Muscle layer of duodenum (tissue), 2 donors: ENCODE measurements at regions not wholly inside any gene's neighbourhood (a gene's known extent, or its start where the extent isn't known, plus 50 kb on each side); places are given as distances from the start of the nearest gene placed in this dataset.

Experiments
- H3K27ac ChIP-seq: one replicate; pipeline ENCODE4 v1.7.0; 2013; ENCODE audit warnings: mild to moderate bottlenecking, low read length
- H3K27me3 ChIP-seq: one replicate; pipeline ENCODE4 v1.7.0; 2013; ENCODE audit warnings: low read depth, mild to moderate bottlenecking, control low read depth, low read length
- H3K36me3 ChIP-seq, 2 donors: one replicate each; pipeline ENCODE4 v1.7.0; 2013; ENCODE audit warnings: low read length in 2 of 2, control low read depth in 1 of 2, mild to moderate bottlenecking in 1 of 2; ENCODE audit not compliant: insufficient read depth in 2 of 2, control insufficient read depth in 1 of 2
- H3K4me1 ChIP-seq, 2 donors: one replicate each; pipeline ENCODE4 v1.7.0; 2013; ENCODE audit warnings: low read length in 2 of 2, mild to moderate bottlenecking in 2 of 2, control low read depth in 1 of 2, moderate library complexity in 1 of 2; ENCODE audit not compliant: insufficient read depth in 2 of 2, control insufficient read depth in 1 of 2
- H3K4me3 ChIP-seq, 2 donors: one replicate each; pipeline ENCODE4 v1.7.0; 2013; ENCODE audit warnings: low read length in 2 of 2, low read depth in 1 of 2, mild to moderate bottlenecking in 1 of 2
- H3K9me3 ChIP-seq, 2 donors: one replicate each; pipeline ENCODE4 v1.7.0; 2013; ENCODE audit warnings: low read length in 2 of 2, control low read depth in 1 of 2, mild to moderate bottlenecking in 1 of 2; ENCODE audit not compliant: control insufficient read depth in 1 of 2
- donor health status: healthy.

GRCh38 chr5:179438011-179438441 lies 92.8 kb upstream of the ADAMTS2 start:
- H3K27ac ChIP-seq = no peak overlapping the region
- no peaks in the 10 kb centered on the region for H3K36me3 ChIP-seq
- no peaks in the 10 kb centered on the region for H3K27me3 ChIP-seq
- H3K4me1 ChIP-seq = peaks cover 0 to 9% of the 10 kb centered on the region in 2 donors
- no peaks in the 10 kb centered on the region for H3K9me3 ChIP-seq
- H3K4me3 ChIP-seq = no peak overlapping the region

DNA sequence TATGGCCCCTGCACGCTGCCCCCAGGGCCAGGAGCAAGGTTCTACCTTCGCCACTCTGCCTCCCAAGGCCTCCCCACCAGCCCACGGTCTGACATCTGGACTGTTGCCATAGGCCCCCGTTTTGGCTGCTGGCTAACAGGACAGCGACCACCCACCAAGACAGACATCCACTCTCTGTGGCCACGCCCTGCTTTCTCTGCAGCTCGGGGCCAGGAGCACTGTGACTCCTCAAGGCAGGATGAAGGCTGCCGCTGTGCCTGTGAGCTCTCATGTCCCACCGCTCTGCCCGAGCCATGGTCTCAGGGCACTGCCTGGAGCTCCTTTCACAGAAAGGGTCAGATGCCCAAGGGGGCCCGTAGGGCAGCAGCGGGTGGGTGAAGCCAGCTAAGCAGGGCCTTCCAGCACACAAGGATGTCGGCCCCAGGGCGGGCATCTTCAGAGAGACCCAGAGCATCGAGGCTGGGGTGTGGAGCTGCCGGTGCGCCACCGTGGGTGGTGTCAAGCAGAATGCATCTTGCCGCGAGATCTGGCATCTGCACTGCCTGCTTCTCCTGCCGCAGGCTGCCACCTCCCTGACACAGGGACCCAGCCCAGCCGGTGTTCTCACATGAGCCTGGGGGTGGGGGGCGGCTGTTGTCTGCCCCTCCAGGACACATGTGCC lies 92.2 kb upstream of the ADAMTS2 start:
- Histone ChIP-seq H3K9me3 (peaks cover 0 to 3% of the 10 kb centered on the region in 2 donors), H3K27me3 (no peaks in the 10 kb centered on the region), H3K36me3 (no peaks in the 10 kb centered on the region), H3K4me3 (no peak overlapping the region), H3K4me1 (peaks cover 0 to 9% of the 10 kb centered on the region in 2 donors), H3K27ac (no peak overlapping the region)

DNA sequence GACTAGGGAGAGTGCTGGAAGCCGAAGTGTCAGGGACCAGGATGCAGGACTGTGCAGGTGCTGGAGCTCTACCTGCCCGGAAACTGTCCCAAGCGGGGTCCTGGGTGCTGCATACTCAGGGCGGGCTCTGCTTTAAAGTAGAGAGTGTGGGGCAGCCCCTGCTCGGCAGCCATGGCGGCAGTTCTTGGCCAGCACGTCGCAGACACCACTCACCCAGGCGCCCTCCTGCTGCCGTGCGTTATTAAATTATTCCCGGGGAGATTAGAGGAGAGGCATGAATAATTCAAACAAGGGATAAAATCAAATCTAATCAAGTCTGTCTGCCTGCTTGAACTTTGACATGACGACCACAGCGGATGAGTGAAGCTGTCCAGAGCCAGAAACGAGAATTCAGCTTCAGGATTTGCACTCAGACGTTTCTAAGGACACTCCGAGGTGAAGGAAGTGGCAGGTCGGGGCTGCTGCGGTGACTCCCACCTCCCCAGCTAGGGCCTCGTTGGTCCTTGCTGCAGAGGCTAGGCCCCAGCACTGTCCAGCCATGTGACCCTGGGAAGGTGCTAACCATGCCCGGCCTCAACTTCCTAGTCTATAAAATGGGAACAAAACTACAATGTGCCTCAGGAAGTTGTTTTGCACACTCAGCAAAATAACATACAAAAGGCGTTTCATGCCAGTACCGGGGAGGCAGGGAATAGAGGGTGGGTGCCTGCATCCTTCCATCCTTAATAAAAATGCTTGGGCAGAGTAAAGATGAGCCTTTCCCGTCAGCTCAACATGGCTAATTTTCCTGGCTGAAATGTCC lies 91.3 kb upstream of the ADAMTS2 start:
- Histone ChIP-seq H3K9me3 (peaks cover 0 to 4% of the 10 kb centered on the region in 2 donors), H3K4me1 (peaks cover 0 to 9% of the 10 kb centered on the region in 2 donors), H3K4me3 (no peak overlapping the region), H3K36me3 (no peaks in the 10 kb centered on the region), H3K27me3 (no peaks in the 10 kb centered on the region), H3K27ac (no peak overlapping the region)

DNA sequence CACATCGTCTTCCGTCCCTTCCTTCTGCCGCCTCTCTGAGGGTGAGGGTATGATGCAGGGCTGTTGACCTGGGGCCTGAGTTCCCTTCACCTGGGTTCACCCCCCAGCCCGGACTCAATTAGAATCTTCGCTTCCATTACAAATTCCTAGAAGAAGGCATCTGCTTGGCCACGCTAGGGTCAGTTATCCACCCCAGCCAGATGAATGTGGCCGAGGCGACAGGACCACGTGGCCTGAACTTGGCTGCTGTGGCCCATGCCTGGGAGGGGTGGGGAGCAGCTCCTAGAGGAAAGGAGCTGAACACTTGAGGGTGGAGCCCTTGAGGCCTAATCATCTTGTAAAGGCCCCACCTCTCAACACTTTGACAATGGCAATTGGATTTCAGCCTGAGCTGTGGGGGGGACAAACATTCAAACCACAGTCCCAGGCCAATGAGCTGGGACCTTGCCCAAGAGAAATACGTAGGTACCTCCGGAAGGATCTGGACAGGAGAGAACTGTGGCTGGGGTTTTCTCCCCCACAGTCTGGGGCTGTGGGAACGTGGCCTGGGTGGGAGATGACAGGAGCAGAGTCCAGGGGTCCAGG lies 90.6 kb upstream of the ADAMTS2 start:
- Histone ChIP-seq H3K4me1 (peaks cover 0 to 9% of the 10 kb centered on the region in 2 donors), H3K9me3 (peaks cover 0 to 8% of the 10 kb centered on the region in 2 donors), H3K27ac (no peak overlapping the region), H3K36me3 (no peaks in the 10 kb centered on the region), H3K4me3 (no peak overlapping the region), H3K27me3 (no peaks in the 10 kb centered on the region)

- Histone ChIP-seq H3K9me3 (peaks cover 0 to 8% of the 10 kb centered on the region in 2 donors), H3K36me3 (no peaks in the 10 kb centered on the region), H3K27me3 (no peaks in the 10 kb centered on the region), H3K4me3 (no peak overlapping the region), H3K4me1 (peaks cover 0 to 9% of the 10 kb centered on the region in 2 donors), H3K27ac (no peak overlapping the region)
Observed at GRCh38 chr5:179435181-179435580, 89.9 kb upstream of the ADAMTS2 start.

DNA sequence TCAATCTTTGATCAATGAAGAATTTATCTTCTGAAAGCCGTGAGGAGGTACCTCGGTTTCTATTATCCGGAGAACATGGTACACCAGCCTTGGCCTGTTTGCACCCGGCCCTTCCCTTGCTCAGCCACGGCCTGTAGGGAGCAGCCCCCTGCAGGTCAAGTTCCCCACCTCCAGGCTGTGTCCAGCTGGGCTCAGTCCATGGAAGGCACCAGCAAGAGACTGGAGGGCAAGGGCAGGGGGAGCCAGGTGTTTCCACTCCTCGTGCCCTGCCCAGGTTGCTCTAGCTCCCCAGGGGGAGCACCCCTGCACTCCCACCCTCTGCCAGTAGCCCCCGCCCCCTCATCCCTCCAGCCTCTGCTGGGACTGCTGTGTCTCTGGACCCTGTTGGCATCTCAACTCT lies 87.3 kb upstream of the ADAMTS2 start:
- H3K4me3 ChIP-seq = no peak overlapping the region
- no peaks in the 10 kb centered on the region for H3K27me3 ChIP-seq
- H3K9me3 ChIP-seq = peaks cover 0 to 8% of the 10 kb centered on the region in 2 donors
- no peaks in the 10 kb centered on the region for H3K4me1 ChIP-seq
- no peak overlapping the region for H3K27ac ChIP-seq
- H3K36me3 ChIP-seq = no peaks in the 10 kb centered on the region

GRCh38 chr5:179431221-179431824 lies 86.1 kb upstream of the ADAMTS2 start:
- Histone ChIP-seq H3K4me3 (no peak overlapping the region), H3K27ac (no peak overlapping the region), H3K9me3 (peaks cover 0 to 8% of the 10 kb centered on the region in 2 donors), H3K36me3 (no peaks in the 10 kb centered on the region), H3K27me3 (no peaks in the 10 kb centered on the region), H3K4me1 (no peaks in the 10 kb centered on the region)

DNA sequence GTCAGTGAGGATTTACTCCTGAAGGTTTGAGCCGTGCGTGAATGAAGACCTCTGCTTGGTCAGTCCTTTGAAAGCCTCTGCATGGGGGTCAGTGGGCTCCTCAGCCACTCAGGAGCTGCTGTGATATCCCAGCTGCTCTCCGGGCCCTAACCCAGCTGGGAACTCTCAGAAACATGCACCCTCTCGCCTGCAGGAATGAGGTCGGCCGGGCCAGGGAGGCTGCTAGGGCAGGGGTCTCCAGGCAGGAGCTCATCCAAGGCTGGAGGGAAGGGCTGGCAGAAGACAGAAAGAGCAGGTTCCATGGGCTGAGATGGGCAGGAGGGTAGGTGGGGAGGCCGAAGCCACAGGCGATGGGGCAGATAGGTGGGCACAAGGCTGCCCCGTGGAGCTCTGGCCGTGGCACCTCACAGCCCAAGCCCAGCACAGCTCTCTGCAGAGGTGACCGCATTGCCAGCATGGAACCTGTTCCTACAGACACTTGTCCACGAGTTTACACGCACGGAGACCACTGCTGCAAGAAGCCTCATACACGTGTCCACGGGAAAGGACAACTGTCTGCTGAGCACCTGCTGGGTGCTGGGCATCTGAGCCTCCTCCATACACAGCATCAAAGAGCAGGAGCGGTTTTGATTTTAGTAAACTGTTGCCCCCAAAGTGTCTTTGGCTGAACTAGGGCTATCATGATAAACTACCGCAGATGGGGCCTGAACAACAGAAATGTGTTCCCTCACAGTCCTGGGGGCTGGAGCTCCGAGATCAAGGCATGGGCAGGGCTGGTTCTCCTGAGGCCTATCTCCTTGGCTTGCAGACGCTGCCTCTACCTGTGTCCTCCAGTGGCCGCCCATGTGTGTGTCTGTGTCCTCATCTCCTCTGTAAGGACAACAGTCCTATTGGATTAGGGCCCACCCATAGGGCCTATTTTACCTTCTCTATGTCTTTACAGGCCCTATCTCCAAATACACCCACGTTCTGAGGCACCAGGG lies 85.2 kb upstream of the ADAMTS2 start:
- Histone ChIP-seq H3K4me3 (no peak overlapping the region), H3K9me3 (peaks cover 0 to 8% of the 10 kb centered on the region in 2 donors), H3K27ac (no peak overlapping the region), H3K27me3 (no peaks in the 10 kb centered on the region), H3K36me3 (no peaks in the 10 kb centered on the region), H3K4me1 (no peaks in the 10 kb centered on the region)

GRCh38 chr5:179427676-179428056 lies 82.4 kb upstream of the ADAMTS2 start:
- Histone ChIP-seq H3K4me3 (no peak overlapping the region), H3K9me3 (peaks cover 0 to 6% of the 10 kb centered on the region in 2 donors), H3K4me1 (no peaks in the 10 kb centered on the region), H3K27ac (no peak overlapping the region), H3K27me3 (no peaks in the 10 kb centered on the region), H3K36me3 (no peaks in the 10 kb centered on the region)

GRCh38 chr5:179427032-179427675 lies 81.9 kb upstream of the ADAMTS2 start:
- Histone ChIP-seq H3K4me3 (no peak overlapping the region), H3K27ac (no peak overlapping the region), H3K4me1 (no peaks in the 10 kb centered on the region), H3K9me3 (peaks cover 0 to 5% of the 10 kb centered on the region in 2 donors), H3K36me3 (no peaks in the 10 kb centered on the region), H3K27me3 (no peaks in the 10 kb centered on the region)
